CD14-positive monocyte (primary cell): ENCODE measurements at regions not wholly inside any gene's neighbourhood (a gene's known extent, or its start where the extent isn't known, plus 50 kb on each side); places are given as distances from the start of the nearest gene placed in this dataset.

Experiments
- DNase-seq, 3 donors: peaks; one replicate each; pipeline ENCODE4 v3.0.0-alpha.2; 2011 to 2022
- H2AFZ ChIP-seq: 2 replicates; pipeline ENCODE4 v1.6.0; 2012; ENCODE audit warnings: mild to moderate bottlenecking, low read depth, low read length, inconsistent platforms; ENCODE audit not compliant: insufficient read depth, poor library complexity, severe bottlenecking
- H3K27ac ChIP-seq, 2 donors: 1 replicate in 1 of 2; 2 replicates in 1 of 2; pipeline ENCODE4 v1.5.1; 2012 to 2013; ENCODE audit warnings: low read length in 2 of 2, control low read depth in 1 of 2, inconsistent platforms in 1 of 2, low read depth in 1 of 2, mild to moderate bottlenecking in 1 of 2
- H3K27me3 ChIP-seq, 2 donors: one replicate each; pipeline versions ENCODE4 v1.6.0 to v1.6.1; 2011 to 2013; ENCODE audit warnings: low read length in 2 of 2; ENCODE audit not compliant: control insufficient read depth in 2 of 2, insufficient read depth in 2 of 2
- H3K36me3 ChIP-seq, 2 donors: replicated peaks in 1 of 2; 1 replicate in 1 of 2; 2 replicates in 1 of 2; pipeline versions ENCODE4 v1.5.1 to v1.6.1; 2012 to 2013; ENCODE audit warnings: low read length in 2 of 2, control low read depth in 1 of 2, inconsistent platforms in 1 of 2, mild to moderate bottlenecking in 1 of 2; ENCODE audit not compliant: insufficient read depth in 2 of 2, control insufficient read depth in 1 of 2
- H3K4me1 ChIP-seq, 2 donors: 1 replicate in 1 of 2; 2 replicates in 1 of 2; pipeline versions ENCODE4 v1.5.1 to v1.6.1; 2012 to 2013; ENCODE audit warnings: low read length in 2 of 2, control low read depth in 1 of 2, inconsistent platforms in 1 of 2, mild to moderate bottlenecking in 1 of 2, moderate library complexity in 1 of 2; ENCODE audit not compliant: insufficient read depth in 2 of 2, control insufficient read depth in 1 of 2
- H3K4me2 ChIP-seq: replicated peaks from 2 replicates; pipeline ENCODE3; 2012; ENCODE audit warnings: low read length, moderate library complexity, mild to moderate bottlenecking; ENCODE audit not compliant: poor library complexity, severe bottlenecking; ENCODE audit errors: extremely low read depth
- H3K4me3 ChIP-seq, 3 experiments: fragments of 200-600 bp in 1 of 3; sonication (generic) in 1 of 3; replicated peaks in 1 of 3; 1 replicate in 2 of 3; 2 replicates in 1 of 3; pipeline ENCODE4 v1.5.1; 2011 to 2013; ENCODE audit warnings: low read length in 3 of 3, mild to moderate bottlenecking in 3 of 3, control low read depth in 2 of 3, low read depth in 2 of 3, inconsistent platforms in 1 of 3, moderate library complexity in 1 of 3
- H3K79me2 ChIP-seq: 2 replicates; pipeline ENCODE4 v1.6.0; 2012; ENCODE audit warnings: mild to moderate bottlenecking, control low read depth, inconsistent platforms, low read length, moderate library complexity; ENCODE audit not compliant: insufficient read depth
- H3K9ac ChIP-seq: 2 replicates; pipeline ENCODE4 v1.6.0; 2017; ENCODE audit warnings: low read length, mild to moderate bottlenecking; ENCODE audit not compliant: insufficient read depth, poor library complexity, severe bottlenecking
- H3K9me3 ChIP-seq, 2 donors: replicated peaks in 1 of 2; 1 replicate in 1 of 2; 2 replicates in 1 of 2; pipeline versions ENCODE4 v1.5.1 to v1.6.1; 2012 to 2013; ENCODE audit warnings: low read length in 2 of 2, control low read depth in 1 of 2; ENCODE audit not compliant: control insufficient read depth in 1 of 2, insufficient read depth in 1 of 2
- H4K20me1 ChIP-seq: 2 replicates; pipeline ENCODE4 v1.6.0; 2012; ENCODE audit warnings: mild to moderate bottlenecking, low read length, control low read depth, moderate library complexity; ENCODE audit not compliant: insufficient read depth
- H3K27ac Mint-ChIP-seq, 7 donors: one replicate each; pipeline ENCODE4 v1.8.0; 2020; ENCODE audit warnings: mild to moderate bottlenecking in 7 of 7, mixed read lengths in 7 of 7, moderate library complexity in 6 of 7, inconsistent platforms in 2 of 7
- H3K27me3 Mint-ChIP-seq, 3 donors: one replicate each; pipeline ENCODE4 v1.8.0; 2021 to 2022; ENCODE audit warnings: low read depth in 3 of 3, mild to moderate bottlenecking in 3 of 3, mixed read lengths in 3 of 3, moderate library complexity in 3 of 3, inconsistent platforms in 1 of 3
- H3K36me3 Mint-ChIP-seq, 2 donors: one replicate each; pipeline ENCODE4 v1.8.0; 2020; ENCODE audit warnings: mixed read lengths in 2 of 2, inconsistent platforms in 1 of 2, mild to moderate bottlenecking in 1 of 2
- H3K4me1 Mint-ChIP-seq: one replicate; pipeline ENCODE4 v1.8.0; 2020; ENCODE audit warnings: mild to moderate bottlenecking, mixed read lengths
- H3K4me3 Mint-ChIP-seq, 2 donors: one replicate each; pipeline ENCODE4 v1.8.0; 2020; ENCODE audit warnings: mild to moderate bottlenecking in 2 of 2, mixed read lengths in 2 of 2, moderate library complexity in 1 of 2
- H3K9me3 Mint-ChIP-seq, 7 donors: one replicate each; pipeline ENCODE4 v1.8.0; 2020 to 2022; ENCODE audit warnings: mixed read lengths in 7 of 7, mild to moderate bottlenecking in 6 of 7, moderate library complexity in 6 of 7, inconsistent platforms in 2 of 7
- WGBS: methylation state at CpG from one replicate; pipeline ENCODE4 v1.1.5; 2013; ENCODE audit warnings: missing lambda C conversion rate; ENCODE audit not compliant: insufficient coverage; 5-methylcytosine and 5-hydroxymethylcytosine counted together
- intact Hi-C, 2 donors: fragments of 100-400 bp; cut with micrococcal nuclease; formaldehyde crosslinking; loops; one replicate each; pipeline versions ENCODE4 v1.15.0 to v1.15.1; 2023
- TF ChIP-seq, protein P1 (sequence below): fragments of 200-600 bp; IDR thresholded peaks from one replicate; pipeline ENCODE4 v1.8.0; 2022; ENCODE audit warnings: antibody characterized with exemption, mild to moderate bottlenecking

DNA sequence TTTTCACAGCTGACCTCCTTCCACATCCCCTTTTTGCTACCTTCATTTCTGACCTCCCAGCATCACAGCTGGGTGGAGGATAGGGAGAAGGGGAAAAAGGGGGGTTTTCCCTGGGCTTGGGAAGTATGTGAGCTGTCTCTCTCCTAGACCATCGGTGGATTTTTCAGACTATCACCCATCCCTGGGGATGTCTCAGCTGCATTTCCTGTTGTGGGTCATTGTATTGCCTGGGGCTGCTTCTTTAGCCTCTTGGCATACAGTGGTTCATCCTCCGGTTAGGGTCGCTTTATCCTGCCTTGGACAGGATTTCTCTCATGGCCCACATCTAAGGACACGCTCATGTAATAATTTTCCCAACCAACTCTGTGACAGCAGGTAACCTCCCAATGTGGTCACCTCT, 142.5 kb upstream of the ARG1 start:
- Mint-ChIP-seq H3K4me1 (no peaks in the 10 kb centered on the region), H3K4me3 (no peak overlapping the region), H3K27ac (no peak overlapping the region), H3K36me3 (no peaks in the 10 kb centered on the region), H3K27me3 (peaks cover 0 to 2% (median 2%) of the 10 kb centered on the region in 3 donors), H3K9me3 (peaks cover 0 to 15% (median 8%) of the 10 kb centered on the region in 7 donors)
- Histone ChIP-seq H2AFZ (no peak overlapping the region), H3K4me1 (no peaks in the 10 kb centered on the region), H3K9ac (no peak overlapping the region), H3K9me3 (peaks cover 6 to 9% of the 10 kb centered on the region in 2 donors), H3K4me3 (no peak overlapping the region), H3K36me3 (no peaks in the 10 kb centered on the region), H3K79me2 (no peaks in the 10 kb centered on the region), H3K27ac (no peak overlapping the region), H4K20me1 (no peaks in the 10 kb centered on the region), H3K4me2 (no peak overlapping the region), H3K27me3 (no peaks in the 10 kb centered on the region)
- 93% methylated on average over 3 of the region's 4 CpGs for WGBS
- TF ChIP-seq, protein P1, sequence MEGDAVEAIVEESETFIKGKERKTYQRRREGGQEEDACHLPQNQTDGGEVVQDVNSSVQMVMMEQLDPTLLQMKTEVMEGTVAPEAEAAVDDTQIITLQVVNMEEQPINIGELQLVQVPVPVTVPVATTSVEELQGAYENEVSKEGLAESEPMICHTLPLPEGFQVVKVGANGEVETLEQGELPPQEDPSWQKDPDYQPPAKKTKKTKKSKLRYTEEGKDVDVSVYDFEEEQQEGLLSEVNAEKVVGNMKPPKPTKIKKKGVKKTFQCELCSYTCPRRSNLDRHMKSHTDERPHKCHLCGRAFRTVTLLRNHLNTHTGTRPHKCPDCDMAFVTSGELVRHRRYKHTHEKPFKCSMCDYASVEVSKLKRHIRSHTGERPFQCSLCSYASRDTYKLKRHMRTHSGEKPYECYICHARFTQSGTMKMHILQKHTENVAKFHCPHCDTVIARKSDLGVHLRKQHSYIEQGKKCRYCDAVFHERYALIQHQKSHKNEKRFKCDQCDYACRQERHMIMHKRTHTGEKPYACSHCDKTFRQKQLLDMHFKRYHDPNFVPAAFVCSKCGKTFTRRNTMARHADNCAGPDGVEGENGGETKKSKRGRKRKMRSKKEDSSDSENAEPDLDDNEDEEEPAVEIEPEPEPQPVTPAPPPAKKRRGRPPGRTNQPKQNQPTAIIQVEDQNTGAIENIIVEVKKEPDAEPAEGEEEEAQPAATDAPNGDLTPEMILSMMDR: no peak
- no peak for DNase-seq
- intact Hi-C loops: no loop called here

DNA sequence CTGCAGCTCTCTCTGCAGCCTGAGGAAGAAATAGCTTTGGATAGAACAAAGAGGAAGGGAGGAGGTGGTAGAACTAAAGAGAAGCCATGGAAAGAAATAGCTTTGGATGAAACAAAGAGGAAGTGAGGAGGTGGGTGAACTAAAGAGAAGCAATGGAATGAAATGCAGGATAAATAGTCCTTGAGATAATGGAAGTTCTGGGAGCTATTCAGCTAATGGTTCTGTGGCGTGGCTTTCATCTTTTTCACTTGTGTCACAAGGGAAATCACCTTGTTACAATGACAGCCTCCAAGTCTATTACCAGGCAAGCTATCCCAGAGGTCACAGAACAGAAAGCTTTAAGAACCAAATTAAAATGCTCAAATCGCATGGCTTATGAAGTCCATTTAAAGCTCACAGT, 141.3 kb upstream of the ARG1 start:
- no peaks in the 10 kb centered on the region for H3K27me3 ChIP-seq
- H3K9me3 ChIP-seq: peaks cover 6 to 9% of the 10 kb centered on the region in 2 donors
- no peaks in the 10 kb centered on the region for H3K36me3 ChIP-seq
- no peaks in the 10 kb centered on the region for H3K79me2 ChIP-seq
- intact Hi-C loops: no loop called here
- H3K9me3 Mint-ChIP-seq: peaks cover 1 to 17% (median 9%) of the 10 kb centered on the region in 7 donors
- no peak overlapping the region for H3K27ac ChIP-seq
- no CpG with 5 or more reads among the region's 2 CpGs for WGBS
- TF ChIP-seq, protein P1: no peak
- no peak overlapping the region for H3K9ac ChIP-seq
- H3K4me1 Mint-ChIP-seq: peaks cover 3% of the 10 kb centered on the region
- H3K4me3 ChIP-seq: no peak overlapping the region
- no peak overlapping the region for H3K4me2 ChIP-seq
- H3K27me3 Mint-ChIP-seq: peaks cover 0 to 2% (median 2%) of the 10 kb centered on the region in 3 donors
- H3K36me3 Mint-ChIP-seq: no peaks in the 10 kb centered on the region
- no peaks in the 10 kb centered on the region for H3K4me1 ChIP-seq
- no peaks in the 10 kb centered on the region for H4K20me1 ChIP-seq
- DNase-seq: no peak
- no peak overlapping the region for H3K4me3 Mint-ChIP-seq
- H3K27ac Mint-ChIP-seq: no peak overlapping the region
- no peak overlapping the region for H2AFZ ChIP-seq
